Colonic mucosa (tissue), 4 donors: ENCODE measurements at regions not wholly inside any gene's neighbourhood (a gene's known extent, or its start where the extent isn't known, plus 50 kb on each side); places are given as distances from the start of the nearest gene placed in this dataset.

Source experiments
- DNase-seq: peaks from one replicate; pipeline ENCODE4 v3.0.0-alpha.2; 2020
- H3K27ac ChIP-seq: fragments of 200-600 bp; one replicate; pipeline ENCODE4 v1.8.0; 2021
- H3K27me3 ChIP-seq: fragments of 200-600 bp; one replicate; pipeline ENCODE4 v1.8.0; 2021
- H3K36me3 ChIP-seq: fragments of 200-600 bp; one replicate; pipeline ENCODE4 v1.8.0; 2021
- H3K4me1 ChIP-seq: fragments of 200-600 bp; one replicate; pipeline ENCODE4 v1.8.0; 2021; ENCODE audit warnings: mild to moderate bottlenecking
- H3K4me3 ChIP-seq: fragments of 200-600 bp; one replicate; pipeline ENCODE4 v1.8.0; 2021
- H3K9ac ChIP-seq, 2 donors: one replicate each; pipeline ENCODE4 v1.7.0; 2013; ENCODE audit warnings: control low read depth in 2 of 2, low read depth in 2 of 2, low read length in 2 of 2
- H3K9me3 ChIP-seq: fragments of 200-600 bp; one replicate; pipeline ENCODE4 v1.8.0; 2021
- CTCF ChIP-seq: fragments of 200-600 bp; IDR thresholded peaks from one replicate; pipeline ENCODE4 v1.8.0; 2022; ENCODE audit warnings: antibody characterized with exemption, mild to moderate bottlenecking
- intact Hi-C: fragments of 100-400 bp; cut with DNase I; formaldehyde crosslinking; loops from one replicate; pipeline ENCODE4 v1.14.1; 2022
- donor health status: healthy.
- donor health status: DM: no; HTN: no; CAD: no.
- donor health status: DM: no; HTN: no; CAD: no.

GRCh38 chr11:32305460-32305859, 129.9 kb downstream of the WT1 start:
- H3K4me3 ChIP-seq: no peak overlapping the region
- no peaks in the 10 kb centered on the region for H3K36me3 ChIP-seq
- intact Hi-C loops: no loop called here
- DNase-seq: no peak
- no peak overlapping the region for H3K9ac ChIP-seq
- TF ChIP-seq CTCF: no peak
- H3K4me1 ChIP-seq: no peaks in the 10 kb centered on the region
- H3K27ac ChIP-seq: no peak overlapping the region
- no peaks in the 10 kb centered on the region for H3K9me3 ChIP-seq
- H3K27me3 ChIP-seq: no peaks in the 10 kb centered on the region

GRCh38 chr11:32307471-32307870, 127.9 kb downstream of the WT1 start:
- Histone ChIP-seq H3K4me3 (no peak overlapping the region), H3K9ac (no peak overlapping the region), H3K27me3 (no peaks in the 10 kb centered on the region), H3K27ac (no peak overlapping the region), H3K9me3 (no peaks in the 10 kb centered on the region), H3K36me3 (no peaks in the 10 kb centered on the region), H3K4me1 (no peaks in the 10 kb centered on the region)
- DNase-seq: no peak
- no peak for TF ChIP-seq CTCF
- intact Hi-C loops: no loop called here

- H3K27ac ChIP-seq: no peak overlapping the region
- intact Hi-C loops: no loop called here
- no peaks in the 10 kb centered on the region for H3K36me3 ChIP-seq
- H3K9me3 ChIP-seq: no peaks in the 10 kb centered on the region
- H3K4me3 ChIP-seq: no peak overlapping the region
- no peaks in the 10 kb centered on the region for H3K4me1 ChIP-seq
- no peaks in the 10 kb centered on the region for H3K27me3 ChIP-seq
- TF ChIP-seq CTCF: no peak
- no peak for DNase-seq
- H3K9ac ChIP-seq: no peak overlapping the region
Observed at GRCh38 chr11:32307913-32308312, 127.4 kb downstream of the WT1 start.

- H3K4me3 ChIP-seq: no peak overlapping the region
- intact Hi-C loops: no loop called here
- no peaks in the 10 kb centered on the region for H3K36me3 ChIP-seq
- H3K9ac ChIP-seq: no peak overlapping the region
- H3K9me3 ChIP-seq: no peaks in the 10 kb centered on the region
- H3K4me1 ChIP-seq: no peaks in the 10 kb centered on the region
- H3K27me3 ChIP-seq: no peaks in the 10 kb centered on the region
- DNase-seq: no peak
- H3K27ac ChIP-seq: no peak overlapping the region
- TF ChIP-seq CTCF: no peak
Observed at GRCh38 chr11:32309530-32310213, 125.7 kb downstream of the WT1 start.

- H3K4me3 ChIP-seq: no peak overlapping the region
- no peaks in the 10 kb centered on the region for H3K9me3 ChIP-seq
- H3K27ac ChIP-seq: no peak overlapping the region
- H3K9ac ChIP-seq: no peak overlapping the region
- no peak for DNase-seq
- intact Hi-C loops: no loop called here
- TF ChIP-seq CTCF: no peak
- H3K4me1 ChIP-seq: no peaks in the 10 kb centered on the region
- H3K36me3 ChIP-seq: no peaks in the 10 kb centered on the region
- H3K27me3 ChIP-seq: no peaks in the 10 kb centered on the region
Observed at GRCh38 chr11:32310214-32310601, 125.1 kb downstream of the WT1 start.
